Esophagus muscularis mucosa (tissue), 4 donors: ENCODE measurements at regions not wholly inside any gene's neighbourhood (a gene's known extent, or its start where the extent isn't known, plus 50 kb on each side); places are given as distances from the start of the nearest gene placed in this dataset.

Experiments used
- DNase-seq: peaks from one replicate; pipeline ENCODE4 v3.0.0-alpha.2; 2017; ENCODE audit errors: extremely low spot score
- H3K27ac ChIP-seq, 4 donors: fragments of 200-600 bp; sonication (generic); replicated peaks in 1 of 4; 1 replicate in 3 of 4; 2 replicates in 1 of 4; pipeline ENCODE4 v1.5.1; 2016 to 2019; ENCODE audit warnings: mild to moderate bottlenecking in 1 of 4
- H3K27me3 ChIP-seq, 4 donors: fragments of 200-600 bp; sonication (generic); one replicate each; pipeline versions ENCODE4 v1.5.1 to v1.6.0; 2016 to 2019
- H3K36me3 ChIP-seq, 4 donors: fragments of 200-600 bp; sonication (generic); one replicate each; pipeline ENCODE4 v1.5.1; 2016 to 2019
- H3K4me1 ChIP-seq, 4 donors: fragments of 200-600 bp; sonication (generic); one replicate each; pipeline ENCODE4 v1.5.1; 2016 to 2019
- H3K4me3 ChIP-seq, 4 donors: fragments of 200-600 bp; sonication (generic); 1 replicate in 2 of 4; 2 replicates in 2 of 4; pipeline ENCODE4 v1.5.1; 2016 to 2019; ENCODE audit warnings: mild to moderate bottlenecking in 4 of 4, moderate library complexity in 1 of 4
- H3K9me3 ChIP-seq, 4 donors: fragments of 200-600 bp; sonication (generic); 1 replicate in 3 of 4; 2 replicates in 1 of 4; pipeline ENCODE4 v1.5.1; 2016 to 2019
- EP300 ChIP-seq: sonication (generic); formaldehyde crosslinking; IDR thresholded peaks from one replicate; pipeline ENCODE4 v1.6.1; 2017; ENCODE audit warnings: antibody characterized with exemption
- POLR2A ChIP-seq: fragments of 450-650 bp; IDR thresholded peaks from one replicate; pipeline ENCODE4 v1.6.1; 2017; ENCODE audit warnings: antibody characterized with exemption, moderate library complexity, mild to moderate bottlenecking, low read depth
- POLR2AphosphoS5 ChIP-seq, 2 donors: sonication (generic); formaldehyde crosslinking; IDR thresholded peaks; one replicate each; pipeline ENCODE4 v1.6.1; 2017; ENCODE audit warnings: antibody characterized with exemption in 2 of 2
- WGBS: methylation state at CpG from one replicate; pipeline ENCODE4 v1.1.5; 2018; 5-methylcytosine and 5-hydroxymethylcytosine counted together
- intact Hi-C: fragments of 100-400 bp; cut with DNase I; formaldehyde crosslinking; loops from one replicate; pipeline ENCODE4 v1.15.1; 2023
- TF ChIP-seq, protein P1 (sequence below), 3 experiments: fragments of 200-600 bp in 2 of 3; fragments of 450-650 bp in 1 of 3; sonication (generic) in 2 of 3; IDR thresholded peaks; one replicate each; pipeline ENCODE4 v1.5.1; 2017 to 2019; ENCODE audit warnings: antibody characterized with exemption in 3 of 3, mild to moderate bottlenecking in 2 of 3, moderate library complexity in 1 of 3

GRCh38 chr2:82650038-82650437 lies 1809.0 kb downstream of the SUCLG1 start:
- no peaks in the 10 kb centered on the region for H3K27me3 ChIP-seq
- H3K36me3 ChIP-seq = no peaks in the 10 kb centered on the region
- H3K9me3 ChIP-seq = peaks cover 0 to 5% (median 0%) of the 10 kb centered on the region in 4 donors
- H3K4me1 ChIP-seq = no peaks in the 10 kb centered on the region
- WGBS = 92% methylated on average over 2 of the region's 2 CpGs
- H3K27ac ChIP-seq = no peak overlapping the region
- intact Hi-C loops = no loop called here
- DNase-seq = no peak
- H3K4me3 ChIP-seq = no peak overlapping the region
- TF ChIP-seq POLR2A = no peak
- no peak for TF ChIP-seq POLR2AphosphoS5 (IDR thresholded peaks at IDR 0.05)
- no peak for TF ChIP-seq EP300
- TF ChIP-seq, protein P1, sequence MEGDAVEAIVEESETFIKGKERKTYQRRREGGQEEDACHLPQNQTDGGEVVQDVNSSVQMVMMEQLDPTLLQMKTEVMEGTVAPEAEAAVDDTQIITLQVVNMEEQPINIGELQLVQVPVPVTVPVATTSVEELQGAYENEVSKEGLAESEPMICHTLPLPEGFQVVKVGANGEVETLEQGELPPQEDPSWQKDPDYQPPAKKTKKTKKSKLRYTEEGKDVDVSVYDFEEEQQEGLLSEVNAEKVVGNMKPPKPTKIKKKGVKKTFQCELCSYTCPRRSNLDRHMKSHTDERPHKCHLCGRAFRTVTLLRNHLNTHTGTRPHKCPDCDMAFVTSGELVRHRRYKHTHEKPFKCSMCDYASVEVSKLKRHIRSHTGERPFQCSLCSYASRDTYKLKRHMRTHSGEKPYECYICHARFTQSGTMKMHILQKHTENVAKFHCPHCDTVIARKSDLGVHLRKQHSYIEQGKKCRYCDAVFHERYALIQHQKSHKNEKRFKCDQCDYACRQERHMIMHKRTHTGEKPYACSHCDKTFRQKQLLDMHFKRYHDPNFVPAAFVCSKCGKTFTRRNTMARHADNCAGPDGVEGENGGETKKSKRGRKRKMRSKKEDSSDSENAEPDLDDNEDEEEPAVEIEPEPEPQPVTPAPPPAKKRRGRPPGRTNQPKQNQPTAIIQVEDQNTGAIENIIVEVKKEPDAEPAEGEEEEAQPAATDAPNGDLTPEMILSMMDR (IDR thresholded peaks at IDR 0.05) = no peak

GRCh38 chr2:82641598-82642180 lies 1817.4 kb downstream of the SUCLG1 start:
- Histone ChIP-seq H3K27ac (no peak overlapping the region), H3K4me1 (no peaks in the 10 kb centered on the region), H3K4me3 (no peak overlapping the region), H3K9me3 (no peaks in the 10 kb centered on the region), H3K36me3 (no peaks in the 10 kb centered on the region), H3K27me3 (no peaks in the 10 kb centered on the region)
- TF ChIP-seq POLR2AphosphoS5 (IDR thresholded peaks at IDR 0.05) (no peak), POLR2A (no peak), EP300 (no peak)
- TF ChIP-seq, protein P1 (IDR thresholded peaks at IDR 0.05) = no peak
- 100% methylated on average over 2 of the region's 2 CpGs for WGBS
- intact Hi-C loops = no loop called here
- no peak for DNase-seq

- Histone ChIP-seq H3K4me3 (no peak overlapping the region), H3K36me3 (no peaks in the 10 kb centered on the region), H3K9me3 (no peaks in the 10 kb centered on the region), H3K27me3 (no peaks in the 10 kb centered on the region), H3K27ac (no peak overlapping the region), H3K4me1 (no peaks in the 10 kb centered on the region)
- 94% methylated on average over 3 of the region's 3 CpGs for WGBS
- no peak for TF ChIP-seq EP300
- TF ChIP-seq POLR2AphosphoS5 (IDR thresholded peaks at IDR 0.05) = no peak
- TF ChIP-seq, protein P1 (IDR thresholded peaks at IDR 0.05) = no peak
- TF ChIP-seq POLR2A = no peak
- no peak for DNase-seq
- intact Hi-C loops = no loop called here
Observed at GRCh38 chr2:82636402-82637020, 1822.6 kb downstream of the SUCLG1 start.

DNA sequence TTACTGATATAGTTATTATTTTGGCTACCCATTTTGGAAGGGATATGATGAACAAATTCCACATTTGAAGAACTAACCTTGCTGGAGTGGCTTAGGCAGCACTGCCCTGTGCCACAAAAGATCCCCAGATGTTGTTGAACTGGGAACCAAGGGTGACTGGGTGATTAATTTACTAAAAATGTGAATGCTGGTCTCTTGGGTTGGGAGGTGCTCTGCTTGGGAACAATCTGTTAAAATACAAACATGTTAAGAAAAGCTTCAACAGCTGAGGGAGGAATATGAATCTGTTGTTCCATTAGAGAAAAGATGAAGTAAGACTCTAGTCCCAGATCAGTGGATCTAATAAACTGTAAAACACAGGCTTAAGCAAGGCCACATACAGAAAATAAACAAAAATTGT lies 1860.1 kb downstream of the SUCLG1 start:
- Histone ChIP-seq H3K27ac (no peak overlapping the region), H3K4me1 (no peaks in the 10 kb centered on the region), H3K36me3 (no peaks in the 10 kb centered on the region), H3K27me3 (no peaks in the 10 kb centered on the region), H3K4me3 (no peak overlapping the region), H3K9me3 (peaks cover 0 to 5% (median 0%) of the 10 kb centered on the region in 4 donors)
- intact Hi-C loops = no loop called here
- no peak for DNase-seq
- TF ChIP-seq EP300 (no peak), POLR2AphosphoS5 (IDR thresholded peaks at IDR 0.05) (no peak), POLR2A (no peak)
- TF ChIP-seq, protein P1 (IDR thresholded peaks at IDR 0.05) = no peak
